ENCODE measurements at regions not wholly inside any gene's neighbourhood (a gene's known extent, or its start where the extent isn't known, plus 50 kb on each side); places are given as distances from the start of the nearest gene placed in this dataset.

- TF ChIP-seq CTCF (IDR thresholded peaks at IDR 0.05) = no peak
Observed at GRCh38 chr1:87851490-87851889, 522.8 kb downstream of the LMO4 start.

- TF ChIP-seq CTCF (IDR thresholded peaks at IDR 0.05) = no peak
Observed at GRCh38 chr1:87852410-87853161, 523.9 kb downstream of the LMO4 start.

GRCh38 chr1:87853576-87854351 lies 525.1 kb downstream of the LMO4 start:
- TF ChIP-seq CTCF (IDR thresholded peaks at IDR 0.05) = no peak

- no peak for TF ChIP-seq CTCF (IDR thresholded peaks at IDR 0.05)
Observed at GRCh38 chr1:87863317-87863716, 534.6 kb downstream of the LMO4 start.

GRCh38 chr1:87864676-87865075 lies 536.0 kb downstream of the LMO4 start:
- no peak for TF ChIP-seq CTCF (IDR thresholded peaks at IDR 0.05)

- no peak for TF ChIP-seq CTCF (IDR thresholded peaks at IDR 0.05)
Observed at GRCh38 chr1:87866416-87866815, 537.7 kb downstream of the LMO4 start.

GRCh38 chr1:87867626-87868025 lies 538.9 kb downstream of the LMO4 start:
- TF ChIP-seq CTCF (IDR thresholded peaks at IDR 0.05) = no peak
